H1 (cell line): ENCODE measurements at regions not wholly inside any gene's neighbourhood (a gene's known extent, or its start where the extent isn't known, plus 50 kb on each side); places are given as distances from the start of the nearest gene placed in this dataset.

Experiments used
- ATF3 ChIP-seq: IDR thresholded peaks from 2 replicates; pipeline ENCODE4 v1.6.1; 2011; ENCODE audit warnings: low read depth, mild to moderate bottlenecking, low read length; ENCODE audit not compliant: insufficient read depth
- CTCF ChIP-seq, 3 experiments: IDR thresholded peaks; 1 replicate in 2 of 3; 2 replicates in 1 of 3; pipeline versions ENCODE4 v1.5.1 to v1.6.1; 2011; ENCODE audit warnings: low read length in 3 of 3, mild to moderate bottlenecking in 3 of 3, inconsistent platforms in 2 of 3, low read depth in 1 of 3, moderate library complexity in 1 of 3; ENCODE audit not compliant: insufficient read depth in 1 of 3; ENCODE audit errors: control extremely low read depth in 1 of 3

GRCh38 chr9:115992834-115993233 is 160.8 kb upstream of the PAPPA start:
- TF ChIP-seq CTCF (IDR thresholded peaks at IDR 0.05; ENCODE audit: control extremely low read depth in 1 of 3, insufficient read depth in 1 of 3, low read depth in 1 of 3, low read length in 3 of 3) (peak in 1 of 3 experiments; percentile 24; a peak in 1 of 4 replicates), ATF3 (no peak)
